Adrenal gland (tissue), 9 donors: ENCODE measurements at regions not wholly inside any gene's neighbourhood (a gene's known extent, or its start where the extent isn't known, plus 50 kb on each side); places are given as distances from the start of the nearest gene placed in this dataset.

Experiments
- DNase-seq, 7 donors: peaks; one replicate each; pipeline ENCODE4 v3.0.0-alpha.2; 2019 to 2020
- H3K27ac ChIP-seq, 5 donors: fragments of 200-600 bp; sonication (generic) in 4 of 5; 1 replicate in 3 of 5; 2 replicates in 2 of 5; pipeline versions ENCODE4 v1.5.1 to v1.8.0; 2016 to 2020; ENCODE audit warnings: mild to moderate bottlenecking in 1 of 5
- H3K27me3 ChIP-seq: fragments of 200-600 bp; 2 replicates; pipeline ENCODE4 v1.8.0; 2021
- H3K36me3 ChIP-seq, 2 donors: fragments of 200-600 bp; replicated peaks in 1 of 2; 1 replicate in 1 of 2; 2 replicates in 1 of 2; pipeline versions ENCODE4 v1.5.1 to v1.8.0; 2018 to 2022
- H3K4me1 ChIP-seq, 2 donors: fragments of 200-600 bp; replicated peaks in 1 of 2; 1 replicate in 1 of 2; 2 replicates in 1 of 2; pipeline versions ENCODE4 v1.5.1 to v1.8.0; 2018 to 2021
- H3K4me3 ChIP-seq, 4 donors: fragments of 200-600 bp; sonication (generic) in 3 of 4; one replicate each; pipeline ENCODE4 v1.5.1; 2016 to 2018
- H3K9me3 ChIP-seq, 3 donors: fragments of 200-600 bp; sonication (generic) in 1 of 3; replicated peaks in 1 of 3; 1 replicate in 2 of 3; 2 replicates in 1 of 3; pipeline versions ENCODE4 v1.5.1 to v1.8.0; 2016 to 2021
- CTCF ChIP-seq, 6 experiments: fragments of 450-650 bp in 4 of 6; fragments of 200-600 bp in 2 of 6; sonication (generic) in 1 of 6; IDR thresholded peaks; 1 replicate in 5 of 6; 2 replicates in 1 of 6; pipeline versions ENCODE4 v1.5.1 to v1.8.0; 2016 to 2021; ENCODE audit warnings: antibody characterized with exemption in 6 of 6, mild to moderate bottlenecking in 2 of 6, moderate library complexity in 1 of 6
- POLR2A ChIP-seq, 2 donors: fragments of 450-650 bp; IDR thresholded peaks; one replicate each; pipeline ENCODE4 v1.6.1; 2017; ENCODE audit warnings: antibody characterized with exemption in 2 of 2, mild to moderate bottlenecking in 2 of 2, moderate library complexity in 1 of 2
- WGBS, 4 donors: extraction: QIAGEN DNeasy Blood & Tissue Kit in 2 of 4; methylation state at CpG; one replicate each; pipeline versions ENCODE4 v1.1.5 to v1.1.7; 2013 to 2017; 5-methylcytosine and 5-hydroxymethylcytosine counted together
- intact Hi-C, 2 donors: fragments of 100-400 bp; cut with DNase I; formaldehyde crosslinking; loops; one replicate each; pipeline versions ENCODE4 v1.14.1 to v1.15.0; 2022 to 2023
- small RNA-seq, 2 donors: library from RNA; depleted of rRNA; stranded (forward); fragments of <200 nt; gene quantifications; one replicate each; pipeline ENCODE3, GENCODE V24; 2016
- donor health status: healthy with polysubstance abuse.
- donor health status: Bipolar disorder and iron deficiency.
- donor health status: DM: yes; HTN: yes; CAD: no.
- donor health status: DM: no; HTN: no; CAD: no.
- donor health status: DM: no; HTN: no; CAD: no.

DNA sequence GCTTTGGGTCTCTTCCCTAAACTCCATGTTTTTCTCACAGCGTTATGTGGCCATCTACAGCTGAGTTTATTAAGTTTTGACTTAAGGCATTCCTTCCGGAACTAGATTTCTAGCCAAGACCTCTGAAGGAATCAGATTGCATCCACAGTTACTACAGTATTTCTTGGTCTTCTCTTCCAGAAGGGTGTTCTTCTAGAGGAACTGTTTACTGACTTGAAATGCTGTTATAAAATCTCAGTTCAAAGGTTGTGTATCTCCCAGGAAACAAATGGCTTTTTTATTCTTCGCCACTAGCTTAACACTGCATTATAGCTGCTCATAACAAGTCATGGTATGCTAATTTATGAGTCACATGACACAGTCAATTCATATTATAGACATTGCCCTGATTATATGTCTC, 55.3 kb upstream of the RAD23B start:
- no peak for DNase-seq
- Histone ChIP-seq H3K36me3 (no peaks in the 10 kb centered on the region), H3K4me1 (no peaks in the 10 kb centered on the region), H3K27ac (no peak overlapping the region), H3K27me3 (no peaks in the 10 kb centered on the region), H3K4me3 (no peak overlapping the region), H3K9me3 (no peaks in the 10 kb centered on the region)
- intact Hi-C loops = loop anchor here in 1 of 2 donors (5.0 kb wide), 1 partner anchor 100 kb away; no protein-coding TSS in a partner anchor
- 72 to 86% (median 78%) methylated on average over 3 of the region's 3 CpGs for WGBS, 4 donors
- no peak for TF ChIP-seq CTCF (IDR thresholded peaks at IDR 0.05)
- TF ChIP-seq POLR2A (IDR thresholded peaks at IDR 0.05) = no peak

DNA sequence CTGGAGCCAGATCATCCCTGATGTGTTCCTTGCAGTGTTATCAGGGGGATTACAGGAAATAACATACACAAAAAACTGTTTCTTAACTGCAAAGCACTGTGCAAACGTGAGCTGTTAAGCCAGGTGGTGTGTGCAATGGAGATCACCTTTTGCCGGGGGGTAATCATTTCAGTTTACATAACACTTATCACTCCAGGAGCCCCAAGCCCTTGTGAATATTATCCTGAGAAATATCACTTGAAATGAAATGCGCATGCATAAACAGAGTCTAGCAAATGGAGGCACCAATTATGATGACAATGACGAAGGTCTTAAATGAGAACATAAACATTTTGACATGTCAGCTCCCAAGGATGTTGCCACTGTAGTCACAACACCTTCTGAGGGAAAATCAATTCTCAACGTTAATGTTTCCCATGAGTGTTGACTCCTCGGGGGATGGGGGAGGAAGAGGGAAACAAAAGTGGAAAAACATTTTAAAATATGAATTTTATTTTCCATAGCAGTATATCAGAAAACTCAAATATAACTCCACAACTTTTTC, 54.5 kb upstream of the RAD23B start:
- TF ChIP-seq POLR2A (IDR thresholded peaks at IDR 0.05) (no peak), CTCF (IDR thresholded peaks at IDR 0.05) (no peak)
- 49 to 62% (median 54%) methylated on average over 6 of the region's 6 CpGs for WGBS, 4 donors
- DNase-seq = no peak
- Histone ChIP-seq H3K27ac (no peak overlapping the region), H3K4me1 (no peaks in the 10 kb centered on the region), H3K36me3 (no peaks in the 10 kb centered on the region), H3K27me3 (no peaks in the 10 kb centered on the region), H3K4me3 (no peak overlapping the region), H3K9me3 (no peaks in the 10 kb centered on the region)
- intact Hi-C loops = loop anchor here in 1 of 2 donors (5.0 kb wide), 1 partner anchor 99 kb away; no protein-coding TSS in a partner anchor

DNA sequence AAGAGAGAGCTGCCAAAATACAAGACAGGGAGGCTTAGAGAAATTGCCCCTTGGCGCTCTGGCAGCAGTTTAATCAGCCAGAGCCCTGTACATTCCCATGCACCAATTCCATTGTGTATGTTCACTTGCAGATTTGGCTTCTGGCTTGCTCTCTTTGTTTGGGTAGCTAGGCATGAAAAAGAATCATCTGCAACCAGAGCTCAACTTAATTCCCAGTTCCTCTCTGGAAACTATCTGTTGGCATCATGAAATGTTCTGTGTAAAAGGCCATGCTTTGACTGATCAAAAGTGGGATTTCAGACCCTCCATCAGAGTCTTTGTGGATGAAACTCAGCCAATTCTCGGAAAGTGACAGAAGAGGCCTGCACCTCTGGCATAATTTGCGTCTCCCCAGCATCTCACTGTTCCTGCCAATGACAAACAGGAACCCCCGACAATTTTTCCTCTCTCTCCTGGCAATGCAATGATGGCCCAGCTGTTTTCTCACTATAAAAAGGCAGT, 53.8 kb upstream of the RAD23B start:
- intact Hi-C loops = loop anchor here in 1 of 2 donors (5.0 kb wide), 1 partner anchor 98 kb away; no protein-coding TSS in a partner anchor
- H3K9me3 ChIP-seq = no peaks in the 10 kb centered on the region
- H3K4me3 ChIP-seq = no peak overlapping the region
- no peaks in the 10 kb centered on the region for H3K4me1 ChIP-seq
- H3K27ac ChIP-seq = no peak overlapping the region
- no peaks in the 10 kb centered on the region for H3K27me3 ChIP-seq
- DNase-seq = no peak
- TF ChIP-seq CTCF (IDR thresholded peaks at IDR 0.05) = no peak
- TF ChIP-seq POLR2A (IDR thresholded peaks at IDR 0.05) = no peak
- WGBS, 4 donors = 77 to 82% (median 81%) methylated on average over 4 of the region's 4 CpGs
- no peaks in the 10 kb centered on the region for H3K36me3 ChIP-seq

Small RNA genes in the stretch of these regions (small RNA-seq; reads per million reads assigned to genes)
- 0 reads per million in 2 donors for gene AL807761.1
